Mucosa of descending colon (tissue), 3 donors: ENCODE measurements at regions not wholly inside any gene's neighbourhood (a gene's known extent, or its start where the extent isn't known, plus 50 kb on each side); places are given as distances from the start of the nearest gene placed in this dataset.
A peak's percentile ranks its signal among the peaks of the same experiment; 100 is the strongest.
"Not testable (repeated sequence)": the region's sequence is repeated elsewhere in the genome, so short reads cannot be mapped to it uniquely, and the experiment has no call there.

Experiments used
- ATAC-seq: fragments of 200-7000 bp; cut with Tn5 transposase; one replicate; pipeline ENCODE4 v1.9.1; 2020; ENCODE audit warnings: mild to moderate bottlenecking, moderate library complexity
- DNase-seq, 3 donors: peaks; one replicate each; pipeline ENCODE4 v3.0.0-alpha.2; 2020
- H3K36me3 ChIP-seq: fragments of 200-600 bp; one replicate; pipeline ENCODE4 v1.8.0; 2021; ENCODE audit warnings: low read depth, mild to moderate bottlenecking
- H3K4me1 ChIP-seq: fragments of 200-600 bp; one replicate; pipeline ENCODE4 v1.8.0; 2021; ENCODE audit warnings: low read depth, mild to moderate bottlenecking
- H3K4me3 ChIP-seq: fragments of 200-600 bp; one replicate; pipeline ENCODE4 v1.8.0; 2021; ENCODE audit warnings: mild to moderate bottlenecking
- H3K9me3 ChIP-seq: fragments of 200-600 bp; one replicate; pipeline ENCODE4 v1.8.0; 2021; ENCODE audit warnings: mild to moderate bottlenecking
- intact Hi-C, 2 donors: fragments of 100-400 bp; cut with DNase I in 1 of 2; cut with micrococcal nuclease in 1 of 2; formaldehyde crosslinking; loops; one replicate each; pipeline versions ENCODE4 v1.11.0 to v1.11.1; 2022; cut with DNase I, micrococcal nuclease
- donor health status: DM: no; HTN: no; CAD: no; lungs with moderate emphysema.
- donor health status: DM: no; HTN: no; CAD: no.
- donor health status: DM: no; HTN: yes; CAD: no.

DNA sequence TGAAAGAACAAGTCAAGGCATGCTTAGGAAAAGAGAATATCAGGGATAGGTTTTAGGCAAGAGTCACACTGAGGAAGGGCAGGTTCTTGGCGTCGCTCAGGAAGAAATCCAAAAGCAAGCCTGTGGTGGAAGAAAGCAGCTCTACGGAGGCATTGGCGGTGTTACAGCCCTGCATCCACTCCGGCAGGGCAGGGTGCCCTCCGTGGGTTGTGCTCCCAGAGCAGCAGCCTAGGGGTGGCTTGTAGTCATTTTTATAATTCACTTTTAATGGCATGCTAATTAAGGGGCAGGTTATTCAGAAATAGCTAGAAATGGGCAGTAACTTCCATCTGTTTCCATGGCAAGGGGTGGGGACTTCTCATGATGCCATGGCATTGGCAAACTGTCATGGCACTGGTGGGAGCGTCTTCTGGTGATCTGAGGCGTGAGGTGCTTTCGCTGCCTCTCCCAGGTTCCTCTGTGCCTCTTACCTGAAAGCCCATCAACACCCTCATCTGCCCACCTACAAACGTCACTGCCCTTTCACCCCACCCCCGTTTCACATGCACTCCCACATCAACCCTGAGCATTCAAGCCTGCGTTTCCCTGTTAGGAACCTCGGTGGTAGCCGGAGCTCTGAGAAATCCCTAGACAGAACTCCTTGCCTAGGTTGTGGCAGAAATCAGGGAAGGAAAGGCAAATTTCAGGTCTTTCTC is 1763.8 kb upstream of the TPTE start:
- peaks cover 48% of the 10 kb centered on the region for H3K9me3 ChIP-seq
- H3K4me1 ChIP-seq, H3K36me3 ChIP-seq, intact Hi-C loops, ATAC-seq, H3K4me3 ChIP-seq, DNase-seq: not testable (repeated sequence)

DNA sequence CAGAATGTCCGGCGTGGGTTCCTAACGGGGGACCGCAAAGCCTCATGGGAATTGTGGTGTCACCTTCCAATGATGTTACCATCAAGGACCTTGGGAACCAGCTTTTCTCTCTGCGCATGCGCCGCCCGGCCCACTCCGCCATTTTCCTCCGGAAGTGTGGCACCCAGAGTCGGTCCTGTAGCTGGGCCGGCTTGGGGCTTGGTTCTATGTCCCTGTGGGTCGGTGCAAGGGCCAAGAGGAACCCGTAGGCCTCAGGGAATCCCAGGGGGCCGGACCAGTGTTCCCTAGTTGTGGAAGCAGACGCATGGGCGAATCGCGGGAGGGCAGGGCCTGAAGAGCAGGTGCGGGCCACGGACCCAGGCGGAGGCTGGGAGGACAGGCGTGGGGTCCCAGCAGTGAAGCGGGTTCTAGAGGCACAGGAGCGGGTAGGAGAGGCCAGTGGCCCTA is 1762.4 kb upstream of the TPTE start:
- H3K36me3 ChIP-seq, ATAC-seq, intact Hi-C loops, H3K4me3 ChIP-seq, H3K4me1 ChIP-seq: not testable (repeated sequence)
- H3K9me3 ChIP-seq, result peaks cover 60% of the 10 kb centered on the region
- DNase-seq, result peak in 1 of 3 donors; percentile 57

DNA sequence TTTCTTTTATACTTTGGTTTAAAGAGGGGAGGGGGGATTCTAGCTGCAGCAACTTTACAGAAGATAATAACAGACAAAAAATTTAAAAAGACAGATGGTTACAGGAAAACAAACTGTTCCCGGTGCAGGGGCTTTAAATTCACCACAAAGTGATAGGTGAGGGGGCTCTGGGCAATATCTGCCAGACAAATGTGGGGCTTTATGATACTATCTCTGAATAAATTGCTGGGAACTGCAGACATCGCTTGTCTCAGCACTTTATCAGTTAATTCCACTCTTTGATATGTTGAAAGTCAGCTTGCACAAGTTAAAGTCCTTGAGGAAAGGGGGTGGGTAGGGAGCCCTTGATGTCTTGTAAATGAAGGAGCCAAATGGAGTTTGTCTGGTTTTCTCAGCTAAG is 1759.1 kb upstream of the TPTE start:
- intact Hi-C loops, ATAC-seq: not testable (repeated sequence)

DNA sequence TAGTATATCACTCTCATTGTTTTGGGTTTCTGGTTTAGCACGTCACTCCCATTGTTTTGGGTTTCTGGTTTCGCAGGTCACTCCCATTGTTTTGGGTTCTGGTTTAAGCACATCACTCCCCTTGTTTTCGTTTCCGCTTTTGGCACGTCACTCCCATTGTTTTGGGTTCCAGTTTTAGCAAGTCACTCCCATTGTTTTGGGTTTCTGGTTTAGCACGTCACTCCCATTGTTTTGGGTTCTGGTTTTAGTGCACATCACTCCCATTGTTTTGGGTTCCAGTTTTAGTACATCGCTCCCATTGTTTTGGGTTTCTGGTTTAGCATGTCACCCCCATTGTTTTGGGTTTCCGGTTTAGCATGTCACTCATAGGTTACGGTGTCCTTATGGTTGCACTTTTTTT is 1757.0 kb upstream of the TPTE start:
- ATAC-seq, intact Hi-C loops, H3K4me1 ChIP-seq, H3K36me3 ChIP-seq, DNase-seq, H3K4me3 ChIP-seq: not testable (repeated sequence)
- peaks cover 72% of the 10 kb centered on the region for H3K9me3 ChIP-seq

More for the DNA sequence above, 1759.1 kb upstream of the TPTE start:
- H3K36me3 ChIP-seq, H3K4me1 ChIP-seq, H3K4me3 ChIP-seq, DNase-seq: not testable (repeated sequence)
- peaks cover 82% of the 10 kb centered on the region for H3K9me3 ChIP-seq

DNA sequence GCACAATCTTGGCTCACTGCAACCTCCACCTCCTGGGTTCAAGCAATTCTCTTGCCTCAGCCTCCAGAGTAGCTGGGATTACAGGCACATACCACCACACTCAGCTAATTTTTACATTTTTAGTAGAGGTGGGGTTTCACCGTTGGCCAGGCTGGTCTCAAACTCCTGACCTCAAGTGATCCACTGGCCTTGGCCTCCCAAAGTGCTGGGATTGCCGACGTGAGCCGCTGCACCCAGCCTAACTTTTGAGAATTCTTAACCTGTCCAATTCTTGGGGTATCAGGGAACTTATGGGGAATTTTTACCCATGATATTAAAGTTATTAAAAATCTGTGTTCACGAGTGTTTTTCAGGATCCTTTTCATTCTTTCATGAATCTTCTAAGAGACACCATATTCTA is 1755.2 kb upstream of the TPTE start:
- DNase-seq, result not testable (repeated sequence)

DNA sequence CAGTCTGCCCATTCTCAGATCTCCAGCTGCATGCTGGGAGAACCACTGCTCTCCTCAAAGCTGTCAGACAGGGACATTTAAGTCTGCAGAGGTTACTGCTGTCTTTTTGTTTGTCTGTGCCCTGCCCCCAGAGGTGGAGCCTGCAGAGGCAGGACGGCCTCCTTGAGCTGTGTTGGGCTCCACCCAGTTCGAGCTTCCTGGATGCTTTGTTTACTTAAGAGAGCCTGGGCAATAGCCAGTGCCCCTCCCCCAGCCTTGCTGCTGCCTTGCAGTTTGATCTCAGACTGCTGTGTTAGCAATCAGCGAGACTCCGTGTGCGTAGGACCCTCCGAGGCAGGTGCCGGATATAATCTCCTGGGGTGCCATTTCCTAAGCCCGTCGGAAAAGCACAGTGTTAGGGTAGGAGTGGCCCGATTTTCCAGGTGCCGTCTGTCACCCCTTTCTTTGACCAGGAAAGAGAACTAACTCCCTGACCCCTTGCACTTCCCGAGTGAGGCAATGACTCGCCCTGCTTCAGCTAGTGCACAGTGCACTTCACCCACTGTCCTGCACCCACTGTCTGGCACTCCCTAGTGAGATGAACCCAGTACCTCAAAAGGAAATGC is 1748.4 kb upstream of the TPTE start:
- DNase-seq, H3K36me3 ChIP-seq, intact Hi-C loops, H3K4me3 ChIP-seq, H3K4me1 ChIP-seq, ATAC-seq: not testable (repeated sequence)
- peaks cover 65% of the 10 kb centered on the region for H3K9me3 ChIP-seq

More for the DNA sequence above, 1755.2 kb upstream of the TPTE start:
- H3K36me3 ChIP-seq, ATAC-seq, H3K4me1 ChIP-seq, intact Hi-C loops, H3K4me3 ChIP-seq: not testable (repeated sequence)
- peaks cover 68% of the 10 kb centered on the region for H3K9me3 ChIP-seq

DNA sequence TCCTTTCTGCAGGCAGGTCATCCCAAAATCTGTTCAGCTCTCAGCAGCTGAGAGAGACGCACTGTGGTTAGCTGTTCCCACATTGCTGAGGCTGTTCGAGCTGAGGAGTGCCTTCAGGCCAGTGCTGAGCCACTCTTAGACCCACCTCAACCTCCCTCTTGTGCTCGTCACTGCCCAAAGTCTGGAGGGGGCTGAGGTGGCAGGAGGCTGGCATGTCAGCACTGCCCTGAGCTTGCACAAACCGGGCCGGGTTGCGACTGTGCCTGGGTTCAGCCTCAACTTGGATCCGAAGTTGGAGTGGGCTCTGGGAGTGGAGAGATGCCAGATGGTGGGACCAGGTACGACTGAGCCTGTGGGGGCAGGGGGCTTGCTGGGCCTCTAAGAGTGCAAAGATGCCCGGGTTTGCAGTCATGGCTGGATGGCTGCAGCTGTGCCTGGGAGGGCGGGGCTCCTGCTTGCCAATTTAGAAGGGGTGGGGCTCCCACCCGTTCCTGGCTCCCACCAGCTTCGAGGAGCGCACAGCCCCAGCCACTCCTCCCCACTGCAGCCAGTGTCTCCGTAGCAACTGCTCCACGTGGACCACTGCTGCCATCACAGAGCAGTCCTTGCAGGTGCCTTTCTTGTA is 1745.7 kb upstream of the TPTE start:
- H3K36me3 ChIP-seq, intact Hi-C loops, H3K4me3 ChIP-seq, ATAC-seq, DNase-seq, H3K4me1 ChIP-seq: not testable (repeated sequence)
- H3K9me3 ChIP-seq, result peaks cover 72% of the 10 kb centered on the region

DNA sequence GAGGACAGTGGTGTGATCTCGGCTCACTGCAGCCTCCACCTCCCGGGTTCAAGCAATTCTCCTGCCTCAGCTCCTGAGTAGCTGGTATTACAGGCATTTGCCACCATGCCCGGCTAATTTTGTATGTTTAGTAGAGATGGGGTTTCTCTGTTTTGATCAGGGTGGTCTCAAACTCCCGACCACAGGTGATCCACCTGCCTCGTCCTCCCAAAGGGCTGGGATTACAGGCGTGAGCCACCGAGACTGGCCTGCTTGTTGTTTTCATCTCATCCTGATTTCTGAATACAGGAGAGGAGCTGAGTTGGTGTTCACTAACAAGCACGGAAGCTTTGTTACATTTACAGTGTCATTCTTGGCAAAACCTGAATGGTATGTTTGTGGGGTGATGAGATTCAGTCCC is 1744.1 kb upstream of the TPTE start:
- H3K4me1 ChIP-seq, H3K4me3 ChIP-seq, intact Hi-C loops, DNase-seq, H3K36me3 ChIP-seq, ATAC-seq: not testable (repeated sequence)
- peaks cover 68% of the 10 kb centered on the region for H3K9me3 ChIP-seq

DNA sequence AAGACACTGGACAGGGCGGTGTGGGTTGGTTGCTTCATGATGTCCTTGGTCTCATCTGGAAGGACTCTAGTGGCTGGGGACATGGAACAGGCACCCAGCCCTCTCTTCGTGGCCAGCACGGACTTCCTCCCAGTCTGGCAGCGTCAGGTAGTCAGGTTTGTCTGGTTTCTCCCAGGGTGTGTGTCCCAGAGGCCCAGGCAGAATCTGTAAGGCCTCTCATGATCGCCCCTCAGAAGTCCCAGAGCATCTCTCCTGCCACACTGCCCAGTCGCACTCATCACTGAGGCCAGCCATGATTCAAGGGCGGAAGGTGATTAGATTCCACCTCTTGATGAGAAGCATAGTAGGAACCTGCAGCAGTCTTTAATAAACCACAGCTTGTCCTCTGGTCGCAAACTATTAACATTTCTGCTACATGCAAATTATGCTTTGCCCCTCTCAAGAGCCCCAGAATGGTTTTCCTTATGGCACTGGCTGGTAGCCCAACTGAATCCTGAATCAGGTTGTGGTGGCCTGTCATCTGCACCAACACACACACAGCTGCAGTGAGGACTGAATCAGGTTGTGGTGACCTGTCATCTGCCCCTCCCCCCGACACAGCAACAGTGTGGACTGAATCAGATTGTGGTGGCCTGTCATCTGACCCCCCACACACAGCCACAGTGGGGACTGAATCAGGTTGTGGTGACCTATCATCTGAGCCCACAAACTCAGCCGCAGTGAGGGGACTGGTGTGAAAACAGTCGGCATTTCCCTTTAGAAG is 1742.9 kb upstream of the TPTE start:
- H3K9me3 ChIP-seq, result peaks cover 59% of the 10 kb centered on the region
- ATAC-seq, H3K36me3 ChIP-seq, H3K4me1 ChIP-seq, intact Hi-C loops, H3K4me3 ChIP-seq, DNase-seq: not testable (repeated sequence)

DNA sequence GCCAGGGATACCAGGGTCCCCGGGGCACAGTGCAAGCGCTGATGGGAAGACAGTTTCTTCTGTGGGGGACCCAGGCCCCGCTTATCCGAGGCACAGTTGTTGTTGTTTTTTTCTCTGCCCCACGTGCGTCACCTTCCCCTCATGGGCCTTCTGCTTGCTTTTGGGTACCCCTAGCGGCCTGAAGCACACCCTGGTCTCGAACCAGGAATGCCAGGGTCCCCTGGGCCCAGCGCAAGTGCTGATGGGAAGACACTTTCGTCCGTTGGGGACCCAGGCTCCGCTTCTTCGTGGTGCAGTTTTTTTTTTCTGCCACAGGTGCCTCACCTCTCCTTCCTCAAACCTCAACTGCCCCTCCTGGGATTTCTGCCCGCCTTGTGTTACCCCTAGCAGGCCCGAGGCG is 1708.5 kb upstream of the TPTE start:
- ATAC-seq, intact Hi-C loops, H3K4me3 ChIP-seq, H3K4me1 ChIP-seq, DNase-seq, H3K36me3 ChIP-seq, H3K9me3 ChIP-seq: not testable (repeated sequence)

DNA sequence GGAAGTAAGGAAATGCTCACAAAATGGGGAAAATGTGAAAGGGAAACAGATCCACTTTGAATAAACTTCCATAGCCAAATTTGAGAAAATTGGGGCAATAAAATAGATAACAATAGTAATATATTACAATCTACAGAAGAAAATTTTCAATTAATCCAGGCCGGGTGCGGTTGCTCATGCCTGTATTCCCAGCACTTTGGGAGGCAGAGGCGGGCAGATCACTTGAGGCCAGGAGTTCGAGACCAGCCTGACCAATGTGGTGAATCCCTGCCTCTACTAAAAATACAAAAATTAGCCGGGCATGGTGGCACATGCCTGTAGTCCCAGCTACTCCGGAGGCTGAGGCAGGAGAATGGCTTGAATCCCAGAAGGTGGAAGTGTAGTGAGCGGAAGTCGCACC is 1687.1 kb upstream of the TPTE start:
- ATAC-seq, H3K4me1 ChIP-seq, H3K36me3 ChIP-seq, H3K4me3 ChIP-seq, intact Hi-C loops: not testable (repeated sequence)
- peaks cover 15% of the 10 kb centered on the region for H3K9me3 ChIP-seq
- DNase-seq, result peak in 2 of 3 donors; percentile 1 to 44
